ENCODE measurements at regions not wholly inside any gene's neighbourhood (a gene's known extent, or its start where the extent isn't known, plus 50 kb on each side); places are given as distances from the start of the nearest gene placed in this dataset.
"Not testable (repeated sequence)": the region's sequence is repeated elsewhere in the genome, so short reads cannot be mapped to it uniquely, and the experiment has no call there.

DNA sequence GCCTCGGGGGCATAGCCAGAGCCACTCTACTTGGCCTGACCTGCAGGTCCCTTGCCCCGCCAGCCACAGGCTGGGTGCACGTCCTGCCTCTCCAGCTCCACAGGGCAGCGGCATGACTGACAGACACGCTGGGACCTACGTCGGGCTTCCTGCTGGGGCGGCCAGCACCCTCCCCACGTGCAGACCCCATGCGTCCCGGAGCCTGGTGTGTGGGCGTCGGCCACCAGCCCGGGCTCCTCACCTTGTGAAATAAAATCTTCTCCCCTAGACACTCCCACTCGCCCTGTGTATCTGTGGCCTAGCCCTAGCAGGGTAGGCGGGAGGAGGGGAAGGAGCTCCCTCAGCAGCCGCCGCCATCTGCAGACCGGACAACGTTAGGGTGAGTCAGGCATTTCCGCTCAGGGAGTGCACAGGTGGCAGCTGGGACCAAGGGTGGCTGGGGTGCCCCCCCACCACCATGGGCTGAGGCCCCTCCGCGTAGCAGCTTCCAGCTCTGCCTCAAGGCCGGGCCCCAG, 119.5 kb downstream of the IGLL1 start:
- not testable (repeated sequence) for DNase-seq (ENCODE audit: low read depth in 2 of 2)

DNA sequence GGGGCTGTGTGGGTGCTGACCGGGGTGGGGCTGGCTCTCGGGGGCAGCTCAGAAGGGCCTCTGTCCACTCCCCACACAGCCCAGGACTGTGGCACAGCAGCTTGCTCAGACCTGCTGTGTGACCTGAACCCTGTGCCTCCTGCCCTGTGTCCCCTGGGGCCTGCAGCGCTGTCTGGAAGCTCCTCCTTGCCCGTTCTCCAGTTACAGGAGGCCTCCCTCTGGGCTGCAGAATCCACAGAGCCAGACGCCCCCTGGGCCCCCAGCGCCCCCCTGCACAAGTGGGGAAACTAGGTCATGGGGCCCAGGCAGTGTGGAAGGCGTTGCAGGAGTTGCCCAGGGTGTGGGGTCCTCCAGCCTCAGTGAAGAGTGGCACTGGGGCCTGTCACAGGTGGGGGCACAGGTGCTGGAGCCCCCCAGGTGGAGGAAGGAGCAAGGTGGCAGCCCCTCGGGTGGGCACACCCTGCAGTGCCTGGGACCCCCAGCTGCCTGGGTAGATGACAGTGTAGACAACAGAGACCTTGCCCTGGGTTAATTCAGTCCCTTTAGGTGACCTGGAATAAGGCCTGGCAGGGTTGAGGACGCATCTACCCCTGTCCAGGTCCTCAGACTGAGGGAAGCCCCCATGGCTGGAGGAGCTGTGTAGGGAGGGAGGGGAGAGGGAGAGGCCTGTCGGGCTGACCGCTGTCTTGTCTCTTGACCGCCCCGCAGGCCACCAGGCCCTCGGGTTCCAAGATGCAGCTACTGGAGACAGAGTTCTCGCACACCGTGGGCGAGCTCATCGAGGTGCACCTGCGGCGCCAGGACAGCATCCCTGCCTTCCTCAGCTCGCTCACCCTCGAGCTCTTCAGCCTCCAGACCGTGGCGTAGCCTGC, 120.2 kb downstream of the IGLL1 start:
- not testable (repeated sequence) for DNase-seq (ENCODE audit: low read depth in 2 of 2)

DNA sequence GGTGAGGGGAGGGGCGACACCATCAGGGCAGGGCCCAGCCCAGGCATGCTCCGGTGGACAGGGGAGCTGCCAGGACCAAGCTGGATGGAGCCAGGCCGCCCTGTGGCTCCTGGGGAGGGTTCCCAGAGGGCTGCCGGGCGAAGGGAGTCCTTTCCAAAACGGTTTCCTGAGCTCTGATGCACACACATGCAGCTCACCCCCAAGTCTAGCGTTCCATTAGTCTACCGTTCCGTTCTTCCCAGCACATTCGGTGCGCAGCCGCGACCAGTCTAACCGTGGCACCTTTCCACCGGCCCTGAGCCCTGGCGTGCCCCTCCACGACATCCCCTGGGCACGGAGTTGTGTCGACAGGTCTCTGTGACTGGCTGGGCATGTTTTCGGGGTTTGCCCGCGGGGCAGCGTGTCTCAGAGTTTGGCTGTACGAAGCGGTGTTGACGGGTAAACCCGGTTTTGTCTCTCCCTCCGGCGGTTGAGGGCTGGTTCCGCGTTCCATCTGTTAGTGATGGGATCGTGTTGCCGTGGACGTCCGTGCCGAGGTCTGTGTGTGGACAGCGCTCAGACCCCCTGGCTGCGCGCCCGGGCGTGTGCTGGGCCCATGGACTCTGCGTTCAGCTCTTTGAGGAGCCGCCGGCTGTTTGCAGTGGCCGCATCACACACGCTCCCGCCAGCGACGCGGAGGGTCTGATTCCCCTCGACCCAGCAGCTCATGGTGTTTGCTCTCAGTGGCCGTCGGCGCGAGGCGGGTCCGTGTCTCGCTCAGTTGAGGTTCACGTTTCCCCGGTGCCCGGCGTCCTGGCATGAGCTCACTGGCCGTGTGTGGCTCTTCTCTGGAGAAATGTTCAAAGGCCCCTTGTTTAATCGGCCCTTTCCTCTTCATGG, 121.2 kb downstream of the IGLL1 start:
- no peak for DNase-seq (ENCODE audit: low read depth in 2 of 2)

DNA sequence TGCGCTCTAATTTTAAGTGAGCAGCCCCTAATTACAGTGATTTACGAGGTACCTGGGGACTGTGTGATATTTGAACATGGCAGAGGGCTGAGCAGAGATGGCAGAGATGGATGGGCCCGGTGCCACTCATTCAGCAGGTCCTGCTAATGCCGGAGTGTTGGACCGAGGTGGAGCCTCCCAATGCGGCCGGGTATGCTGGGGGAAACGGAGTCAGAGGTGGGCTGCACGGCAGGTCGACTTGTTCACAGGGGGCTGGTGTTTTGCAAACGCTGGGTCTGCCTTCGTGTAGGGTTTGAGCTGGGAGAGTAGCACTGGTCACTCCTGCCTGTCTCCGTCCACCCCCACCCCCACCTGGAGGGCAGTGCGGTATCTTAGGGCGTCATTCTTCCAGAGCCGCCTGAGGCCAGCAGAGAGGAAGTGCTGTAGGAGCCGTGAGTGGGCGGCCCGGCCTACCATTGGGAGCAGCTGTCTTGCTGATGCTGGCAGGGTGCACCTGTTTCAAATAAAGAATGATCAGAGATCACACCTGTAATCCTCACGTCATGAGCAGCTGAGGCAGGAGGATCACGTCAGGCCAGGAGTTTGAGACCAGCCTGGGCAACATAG, 122.6 kb downstream of the IGLL1 start:
- DNase-seq (ENCODE audit: low read depth in 2 of 2), result no peak

DNA sequence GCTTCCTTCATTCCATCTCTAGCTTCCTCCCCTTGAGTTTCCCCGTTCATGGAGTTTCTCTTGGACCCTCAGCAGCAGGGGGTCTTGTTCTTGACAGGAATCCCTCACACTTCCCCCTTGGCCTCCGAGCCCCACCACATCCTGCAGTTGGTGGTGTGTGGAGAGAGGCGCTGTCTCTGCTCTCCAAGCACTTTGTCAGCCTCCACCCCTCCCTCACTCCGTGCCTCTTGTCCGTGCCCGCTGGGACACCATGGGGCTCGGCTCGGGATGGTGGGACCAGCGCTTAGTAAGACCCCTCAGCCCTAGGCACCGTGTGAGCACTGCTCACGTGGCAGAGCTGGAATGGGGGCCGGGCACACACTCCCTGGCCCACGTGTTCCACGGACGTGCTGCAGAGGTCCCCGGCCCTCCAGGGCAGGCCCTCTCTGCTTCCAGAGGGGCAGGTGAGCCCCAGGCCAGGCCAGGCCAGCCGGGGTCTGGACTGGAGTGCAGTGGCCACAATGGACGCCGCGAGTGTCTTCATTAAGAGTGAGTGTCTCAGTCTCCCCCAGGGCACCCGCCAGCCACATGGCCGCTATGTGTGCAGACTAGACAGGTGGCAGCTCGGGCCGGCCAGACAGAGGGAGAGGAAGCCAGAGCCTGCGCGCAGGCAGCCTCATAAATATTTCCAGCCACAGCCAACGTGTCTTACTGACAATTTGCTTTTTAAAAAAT, 123.3 kb downstream of the IGLL1 start:
- not testable (repeated sequence) for DNase-seq (ENCODE audit: low read depth in 2 of 2)

DNA sequence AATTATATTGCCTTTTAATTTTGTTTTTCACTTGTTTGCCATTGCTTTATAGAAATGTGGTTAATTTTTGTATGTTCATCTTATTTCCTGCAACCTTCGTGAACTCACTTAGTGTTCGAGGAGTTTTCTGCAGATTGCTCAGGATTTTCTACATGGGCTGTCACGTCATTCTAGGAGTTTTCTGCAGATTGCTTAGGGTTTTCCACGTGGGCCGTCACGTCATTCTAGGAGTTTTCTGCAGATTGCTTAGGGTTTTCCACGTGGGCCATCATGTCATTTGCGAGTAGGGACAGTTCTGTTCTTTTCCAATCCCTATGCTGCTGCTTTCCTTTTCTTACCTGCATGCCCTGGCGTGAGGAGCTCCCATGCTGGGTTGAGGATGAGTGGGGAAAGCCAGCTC, 125.7 kb downstream of the IGLL1 start:
- DNase-seq (ENCODE audit: low read depth in 2 of 2), result not testable (repeated sequence)

DNA sequence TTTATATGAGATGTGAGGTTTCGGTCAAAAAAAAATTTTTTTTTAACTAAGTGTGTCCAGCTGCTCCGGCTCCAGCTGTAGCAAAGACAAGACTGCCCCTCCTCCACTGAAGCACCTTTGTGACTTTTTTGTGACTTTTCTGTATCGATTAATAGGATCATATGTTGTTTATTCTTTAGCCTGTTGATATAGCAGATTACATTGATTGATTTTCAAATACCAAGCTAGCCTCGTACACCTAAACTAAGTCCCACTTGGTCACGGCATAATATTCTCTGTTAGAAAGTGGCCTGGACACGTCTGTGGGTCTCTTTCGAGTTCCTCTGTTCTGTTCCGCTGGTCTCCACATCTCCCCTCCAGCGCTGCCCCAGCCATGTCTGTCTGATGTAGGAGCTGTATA, 126.8 kb downstream of the IGLL1 start:
- DNase-seq (ENCODE audit: low read depth in 2 of 2), result no peak

DNA sequence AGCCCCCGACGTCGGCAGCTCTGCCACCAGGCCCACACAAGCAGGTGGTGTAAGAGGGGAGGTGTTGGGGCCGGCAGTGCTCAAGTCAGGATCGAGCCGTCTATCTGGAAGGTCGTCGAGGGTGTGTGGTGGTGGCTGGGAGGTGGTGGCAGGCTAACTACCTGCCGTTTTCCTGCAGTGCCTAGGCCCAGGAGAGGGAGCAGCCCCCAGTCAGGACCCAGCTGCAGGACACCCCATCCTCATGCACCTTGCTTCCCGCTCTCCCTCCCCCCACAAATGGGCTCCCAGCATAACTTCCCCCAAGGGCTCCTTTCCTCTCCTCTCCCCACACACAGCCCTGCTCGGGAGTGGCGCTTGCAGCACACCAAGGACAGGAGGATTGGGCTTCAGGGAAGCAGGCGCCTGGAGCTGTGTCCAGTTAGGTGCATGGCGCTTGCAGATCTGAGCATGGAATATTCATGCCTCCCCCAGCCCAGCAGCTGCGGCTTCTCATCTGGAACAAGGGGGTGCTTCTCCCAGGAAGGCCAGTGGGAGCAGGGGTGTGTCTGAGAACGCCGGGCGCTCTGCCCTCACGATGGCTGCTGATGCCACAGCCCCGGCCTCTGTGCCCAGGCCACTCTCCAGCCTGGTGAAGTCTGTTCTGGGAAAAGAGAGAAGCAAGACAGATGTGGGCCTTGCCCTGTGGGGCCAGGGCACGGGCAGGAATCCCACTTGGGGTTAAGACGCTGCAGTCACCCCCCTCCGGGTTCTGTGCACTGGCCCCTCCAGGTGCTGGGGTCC, 127.7 kb downstream of the IGLL1 start:
- DNase-seq (ENCODE audit: low read depth in 2 of 2), result no peak

DNA sequence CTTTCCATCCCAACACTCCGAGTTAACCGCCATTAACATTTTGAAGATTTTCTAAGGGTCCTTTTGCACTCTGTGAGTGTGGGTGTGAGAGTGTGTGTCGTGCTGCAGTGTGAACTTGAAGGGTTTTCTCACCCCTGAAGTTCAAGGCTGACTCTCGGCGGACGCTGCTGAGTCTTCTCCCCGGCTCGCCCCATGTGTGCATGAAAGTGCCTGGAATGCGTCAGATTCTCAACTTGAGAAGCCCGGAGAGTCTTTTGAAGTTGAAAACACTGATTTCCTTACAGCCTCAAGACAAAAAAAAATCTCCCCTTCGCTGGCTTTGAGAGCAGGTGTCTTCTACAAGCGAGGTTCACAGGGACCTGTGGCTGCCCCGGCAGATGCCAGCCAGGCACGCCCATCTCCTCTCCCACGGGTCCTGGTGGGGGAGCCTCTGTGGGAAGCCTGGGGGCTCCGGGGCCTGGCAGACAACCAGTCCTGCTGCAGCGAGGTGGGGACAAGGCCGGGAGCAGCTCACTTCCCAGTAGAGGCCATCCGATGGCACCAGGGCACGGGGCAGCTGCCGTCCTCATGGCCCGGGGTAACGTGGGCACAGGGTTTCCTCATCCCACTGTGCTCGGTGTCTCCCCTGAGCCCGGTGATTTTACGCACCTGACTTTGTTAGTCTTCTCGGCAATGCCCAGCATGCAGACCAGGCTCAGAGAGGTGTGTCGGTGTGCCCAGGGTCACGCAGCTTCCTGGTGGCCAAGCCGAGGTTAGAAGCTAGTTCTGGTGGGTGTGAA, 128.4 kb downstream of the IGLL1 start:
- not testable (repeated sequence) for DNase-seq (ENCODE audit: low read depth in 2 of 2)

DNA sequence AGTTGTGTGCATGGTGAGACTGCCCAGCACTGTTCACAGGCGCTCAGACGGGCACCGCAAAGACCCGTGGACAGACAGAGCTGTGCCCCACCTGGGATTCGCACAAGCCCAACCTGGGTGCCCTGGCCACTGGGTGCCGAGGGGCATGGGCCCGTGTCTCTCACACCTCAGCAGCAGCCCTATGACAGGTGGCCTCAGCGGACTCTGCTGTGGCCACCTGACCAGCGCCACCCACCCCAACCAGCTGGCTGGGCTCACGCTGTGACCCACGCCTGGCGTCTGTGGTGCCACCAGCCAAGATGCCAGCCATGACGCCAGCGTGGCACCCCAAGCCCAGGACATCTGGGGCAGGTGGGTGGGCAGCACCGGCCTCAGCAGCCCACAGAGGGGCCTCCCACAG, 129.3 kb downstream of the IGLL1 start:
- not testable (repeated sequence) for DNase-seq (ENCODE audit: low read depth in 2 of 2)

DNA sequence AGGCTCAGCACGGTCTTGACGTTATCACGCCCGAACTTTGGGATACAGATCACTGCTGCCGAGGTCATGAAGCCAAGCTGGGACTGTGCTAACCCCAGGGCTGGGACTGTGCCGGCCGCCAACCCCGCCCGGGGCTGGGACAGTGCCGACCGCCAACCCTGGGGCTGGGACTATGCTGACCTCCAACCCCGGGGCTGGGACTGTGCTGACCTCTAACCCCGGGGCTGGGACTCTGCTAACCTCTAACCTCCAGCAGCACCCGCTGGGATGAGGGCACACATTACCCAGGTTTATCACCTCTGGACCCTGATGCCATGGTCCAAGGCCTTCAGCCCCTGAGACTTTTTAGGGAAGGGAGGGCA, 129.7 kb downstream of the IGLL1 start:
- DNase-seq (ENCODE audit: low read depth in 2 of 2), result no peak

DNA sequence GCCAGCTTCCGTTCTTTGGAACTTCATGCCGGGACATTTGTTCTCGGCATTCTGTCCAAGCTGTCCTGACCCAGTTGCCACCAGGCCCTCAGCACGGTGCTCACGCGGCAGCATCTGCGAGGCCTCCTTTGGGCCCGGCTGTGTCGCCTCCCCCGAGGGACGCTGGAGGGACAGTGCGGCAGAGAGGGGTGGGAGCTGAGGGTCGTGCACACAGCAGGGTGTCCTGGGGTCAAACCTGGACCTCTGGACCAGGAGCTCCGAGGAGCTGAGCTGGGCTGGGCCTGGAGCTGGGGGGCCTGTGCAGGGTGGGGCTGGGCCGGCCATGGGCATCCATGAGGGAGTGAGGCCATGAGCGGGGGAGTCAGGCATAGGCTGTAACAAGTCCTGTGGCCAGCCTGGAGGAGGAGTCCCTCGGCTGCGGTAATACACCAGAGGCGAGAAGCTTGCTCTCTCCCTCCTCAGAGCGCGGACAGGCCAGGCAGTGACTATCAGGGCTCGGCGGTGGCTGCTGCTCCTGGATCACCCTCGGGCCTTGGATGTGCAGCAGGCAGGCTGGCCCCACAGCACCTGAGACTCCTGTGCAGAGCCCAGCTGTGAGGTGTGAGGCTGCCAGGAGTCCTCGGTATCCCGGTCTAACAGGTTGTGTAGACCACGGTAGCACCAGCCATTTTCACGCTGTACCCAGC, 130.2 kb downstream of the IGLL1 start:
- DNase-seq (ENCODE audit: low read depth in 2 of 2), result not testable (repeated sequence)

DNA sequence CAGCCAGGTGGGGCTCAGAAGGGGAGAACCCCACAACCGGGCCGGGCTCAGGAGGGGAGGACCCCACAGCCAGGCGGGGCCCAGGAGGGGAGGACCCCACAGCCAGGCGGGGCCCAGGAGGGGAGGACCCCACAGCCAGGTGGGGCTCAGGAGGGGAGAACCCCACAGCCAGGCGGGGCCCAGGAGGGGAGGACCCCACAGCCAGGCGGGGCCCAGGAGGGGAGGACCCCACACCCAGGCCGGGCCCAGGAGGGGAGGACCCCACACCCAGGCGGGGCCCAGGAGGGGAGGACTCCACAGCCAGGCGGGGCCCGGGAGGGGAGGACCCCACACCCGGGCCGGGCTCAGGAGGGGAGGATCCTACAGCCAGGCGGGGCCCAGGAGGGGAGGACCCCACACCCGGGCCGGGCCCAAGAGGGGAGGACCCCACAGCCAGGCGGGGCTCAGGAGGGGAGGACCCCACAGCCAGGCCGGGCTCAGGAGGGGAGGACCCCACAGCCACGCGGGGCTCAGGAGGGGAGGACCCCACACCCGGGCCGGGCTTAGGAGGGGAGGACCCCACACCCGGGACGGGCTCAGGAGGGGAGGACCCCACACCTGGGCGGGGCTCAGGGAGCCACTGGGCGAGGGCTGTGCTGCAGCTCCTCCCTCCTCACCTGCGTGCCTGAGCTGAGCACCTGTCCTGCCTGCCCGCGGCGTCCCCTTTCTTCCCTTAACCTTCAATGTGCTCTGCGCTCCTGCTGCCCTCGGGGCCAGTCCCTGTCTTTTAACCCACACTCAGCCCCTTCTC, 131.4 kb downstream of the IGLL1 start:
- DNase-seq (ENCODE audit: low read depth in 2 of 2), result not testable (repeated sequence)

DNA sequence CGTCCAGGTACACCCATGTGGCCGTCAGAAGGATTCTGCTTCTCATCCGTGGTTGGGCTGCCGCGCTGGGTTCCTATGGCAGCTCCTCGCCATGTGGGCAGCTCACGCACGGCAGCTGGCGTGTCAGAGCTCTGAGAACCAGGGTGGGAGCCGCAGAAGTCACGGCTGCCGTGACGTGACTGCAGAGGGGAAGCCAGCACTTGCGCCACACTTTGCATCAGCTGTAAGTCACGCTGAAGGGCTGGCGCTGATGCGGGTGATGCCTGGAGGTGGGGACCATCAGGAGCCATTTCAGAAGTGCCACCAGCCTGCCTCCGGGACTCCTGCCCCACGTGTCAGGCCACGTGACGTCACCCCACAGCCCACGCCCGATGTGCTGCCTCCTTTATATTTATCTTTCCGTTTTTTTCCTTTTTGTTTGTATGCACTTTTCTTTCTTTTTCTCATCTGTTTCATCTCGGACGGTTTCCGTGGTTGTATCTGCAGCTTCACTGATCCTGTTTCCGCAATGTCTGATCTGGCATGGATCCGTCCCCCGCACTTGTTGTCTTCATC, 133.2 kb downstream of the IGLL1 start:
- DNase-seq (ENCODE audit: low read depth in 2 of 2), result no peak

DNA sequence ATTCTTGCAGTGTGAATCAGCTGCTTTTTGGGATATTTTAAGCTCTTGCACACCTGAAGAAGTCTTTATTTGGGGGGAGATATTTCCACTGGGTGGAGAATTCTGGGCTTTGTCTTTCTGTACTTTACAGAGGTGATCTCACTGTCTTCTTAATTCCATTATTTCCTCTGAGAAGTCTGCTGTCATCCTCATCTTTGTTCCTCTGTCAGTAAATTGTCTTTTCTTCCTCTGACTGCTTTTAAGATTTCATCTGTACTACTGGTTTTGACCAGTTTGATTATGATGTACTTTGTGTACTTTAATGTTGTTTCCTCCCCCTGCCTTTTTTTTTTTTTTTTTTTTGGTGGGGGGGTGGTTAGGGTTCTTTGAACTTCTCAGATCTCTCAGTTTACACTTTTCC, 133.9 kb downstream of the IGLL1 start:
- DNase-seq (ENCODE audit: low read depth in 2 of 2), result not testable (repeated sequence)

DNA sequence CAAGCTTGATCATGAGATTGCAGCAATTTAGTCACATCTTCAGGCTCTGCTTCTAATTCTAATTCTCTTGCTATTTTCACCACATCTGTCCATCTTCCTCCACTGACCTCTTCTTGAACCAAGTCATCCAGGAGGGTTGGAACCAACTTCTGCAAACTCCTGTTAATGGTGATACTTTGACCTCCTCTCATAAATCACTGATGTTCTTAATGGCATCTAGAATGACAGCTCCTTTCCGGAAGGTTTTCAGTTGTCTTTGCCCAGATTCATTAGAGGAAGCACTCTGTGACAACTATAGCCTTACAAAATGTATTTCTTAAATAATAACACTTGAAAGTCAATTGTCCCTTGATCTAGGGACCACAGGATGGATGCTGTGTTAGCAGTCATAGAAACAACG, 136.2 kb downstream of the IGLL1 start:
- DNase-seq (ENCODE audit: low read depth in 2 of 2), result not testable (repeated sequence)

DNA sequence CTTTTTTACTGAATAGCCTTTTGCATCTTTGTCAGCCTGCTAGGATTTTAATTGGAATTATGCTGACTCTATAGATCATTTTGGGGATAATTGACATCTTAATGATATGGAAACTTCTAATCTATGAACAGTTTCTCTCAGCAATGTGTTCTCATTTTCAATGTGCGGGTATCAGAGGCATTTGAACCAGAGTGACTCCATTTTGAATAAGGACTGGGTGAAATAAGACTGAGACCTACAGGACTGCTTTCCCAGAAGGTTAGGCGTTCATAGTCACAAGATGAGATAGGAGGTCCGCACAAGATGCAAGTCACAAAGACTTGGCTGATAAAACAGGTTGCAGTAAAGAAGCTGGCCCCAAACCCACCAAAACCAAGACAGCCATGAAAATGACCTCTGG, 140.5 kb downstream of the IGLL1 start:
- DNase-seq (ENCODE audit: low read depth in 2 of 2), result not testable (repeated sequence)

DNA sequence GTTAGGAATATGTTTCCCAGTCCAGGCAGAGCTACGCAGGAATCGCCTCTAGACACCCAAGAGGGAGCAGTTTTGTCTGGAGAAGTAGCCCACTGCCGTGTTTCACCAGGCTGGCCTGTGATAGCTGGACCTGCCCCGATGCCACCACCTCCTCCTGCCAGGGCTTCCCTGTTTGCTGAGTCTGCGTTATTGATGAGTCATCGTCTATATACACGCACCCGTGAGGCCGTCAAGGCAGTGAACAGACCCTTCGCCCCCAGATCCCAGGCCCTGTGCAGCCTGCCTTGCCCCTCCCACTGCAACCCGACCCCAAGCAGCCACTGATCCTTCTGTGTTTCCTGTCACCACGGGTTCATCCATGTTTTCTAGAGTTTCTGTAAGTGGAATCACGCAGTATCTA, 141.9 kb downstream of the IGLL1 start:
- DNase-seq (ENCODE audit: low read depth in 2 of 2), result no peak
